RPMI8226 (cell line): ENCODE measurements at regions not wholly inside any gene's neighbourhood (a gene's known extent, or its start where the extent isn't known, plus 50 kb on each side); places are given as distances from the start of the nearest gene placed in this dataset.
"Not testable (repeated sequence)": the region's sequence is repeated elsewhere in the genome, so short reads cannot be mapped to it uniquely, and the experiment has no call there.

ENCODE experiments used
- DNase-seq: peaks from one replicate; pipeline ENCODE4 v3.0.0-alpha.2; 2015

DNA sequence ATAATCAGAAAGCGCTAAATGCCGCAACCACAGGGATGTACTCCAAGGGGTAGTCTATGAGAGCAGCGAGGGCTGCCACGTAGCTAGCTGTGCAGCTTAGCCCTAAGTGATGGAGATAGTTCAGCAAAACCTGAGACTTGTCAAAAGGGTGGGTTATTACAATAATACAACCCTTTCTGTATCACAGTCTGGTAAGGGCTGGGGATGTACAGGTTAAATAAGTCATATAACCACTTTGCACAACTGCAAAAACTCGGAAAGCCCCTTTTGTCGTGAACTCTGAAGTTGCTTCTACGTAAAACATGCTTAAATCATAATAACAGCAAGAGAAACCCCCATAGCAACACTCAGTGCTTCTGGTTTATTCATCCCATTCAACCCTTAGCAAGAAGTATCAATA is 598.8 kb downstream of the SUCLG1 start:
- no peak for DNase-seq

DNA sequence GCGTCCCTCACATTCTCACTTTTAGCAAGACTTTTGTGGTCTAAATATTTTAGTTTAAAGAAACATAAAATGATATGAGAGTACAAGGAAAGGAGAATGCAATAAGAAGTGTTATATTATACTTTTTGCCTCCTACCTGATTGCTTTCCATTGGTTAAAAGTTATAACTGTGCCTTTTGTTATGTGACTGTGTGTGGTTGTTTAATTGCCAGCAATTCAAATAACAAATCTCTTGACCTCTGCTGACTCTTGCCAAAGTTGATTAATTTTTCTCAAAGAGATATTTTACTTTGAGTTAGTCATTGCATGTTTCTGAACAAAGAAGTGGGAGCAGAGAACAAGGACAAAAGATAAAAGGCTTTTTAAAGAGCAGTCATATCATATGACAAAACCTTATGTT is 599.5 kb downstream of the SUCLG1 start:
- no peak for DNase-seq

- no peak for DNase-seq
These were observed 608.0 kb downstream of the SUCLG1 start for GRCh38 chr2:83851066-83851465.

GRCh38 chr2:83850071-83850725 is 608.9 kb downstream of the SUCLG1 start:
- DNase-seq: no peak

DNA sequence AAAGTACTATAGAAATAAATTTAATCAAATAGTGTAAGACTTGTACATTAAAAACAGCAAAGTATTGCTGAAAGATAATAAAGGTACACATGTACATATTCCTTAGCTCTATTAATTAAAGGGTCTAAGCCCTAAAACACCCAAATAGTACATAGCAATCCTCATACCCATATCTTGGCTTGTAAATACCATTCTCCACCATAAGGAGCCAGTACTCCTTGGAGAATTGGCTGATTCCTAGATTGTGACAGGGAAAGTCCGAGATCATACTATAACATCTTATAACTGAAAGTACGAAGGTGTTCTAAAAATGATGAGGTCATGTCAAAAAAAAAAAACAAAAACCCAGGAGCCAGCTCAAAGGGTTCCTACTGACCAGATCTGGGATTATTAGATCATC is 614.6 kb downstream of the SUCLG1 start:
- DNase-seq: no peak

- DNase-seq: no peak
These were observed 616.7 kb downstream of the SUCLG1 start for GRCh38 chr2:83842421-83842820.

- no peak for DNase-seq
These were observed 621.3 kb downstream of the SUCLG1 start for GRCh38 chr2:83837823-83838222.

DNA sequence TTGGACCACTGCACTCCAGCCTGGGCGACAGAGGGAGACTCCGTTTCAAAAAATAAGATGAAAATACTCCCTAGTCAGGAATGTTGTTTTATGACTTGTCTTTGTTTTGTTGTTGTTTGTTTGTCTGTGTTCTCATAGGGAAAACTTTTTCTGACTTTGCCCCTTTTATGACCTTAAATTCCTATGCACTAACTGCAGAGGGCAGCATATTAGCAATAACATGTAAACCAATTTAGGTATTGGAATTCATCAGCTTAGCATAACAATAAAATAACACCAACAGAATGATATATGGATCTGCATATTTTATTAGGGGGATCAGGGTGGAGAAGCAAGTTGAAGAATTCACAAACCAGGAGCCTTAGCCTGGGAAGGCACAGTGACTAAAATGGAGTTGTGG is 631.5 kb downstream of the SUCLG1 start:
- DNase-seq: no peak

DNA sequence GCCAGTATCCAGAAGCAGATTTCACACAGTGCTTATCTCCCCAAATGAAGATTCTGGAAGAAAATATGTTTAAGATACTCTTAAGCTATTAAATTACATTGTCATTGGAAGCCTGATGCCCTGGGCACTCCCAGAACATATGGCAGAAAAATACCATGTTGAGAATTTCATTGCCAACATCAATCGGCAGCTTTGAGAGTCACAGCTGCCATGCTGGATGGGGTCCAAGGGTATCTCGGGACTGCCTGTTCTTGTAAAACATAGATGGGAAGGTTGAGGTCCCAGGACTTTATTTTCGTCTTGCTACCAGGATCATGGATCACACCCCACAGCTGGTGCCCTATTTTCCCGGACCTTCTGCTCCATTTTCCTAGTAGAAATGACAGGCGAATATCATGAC is 632.5 kb downstream of the SUCLG1 start:
- no peak for DNase-seq

DNA sequence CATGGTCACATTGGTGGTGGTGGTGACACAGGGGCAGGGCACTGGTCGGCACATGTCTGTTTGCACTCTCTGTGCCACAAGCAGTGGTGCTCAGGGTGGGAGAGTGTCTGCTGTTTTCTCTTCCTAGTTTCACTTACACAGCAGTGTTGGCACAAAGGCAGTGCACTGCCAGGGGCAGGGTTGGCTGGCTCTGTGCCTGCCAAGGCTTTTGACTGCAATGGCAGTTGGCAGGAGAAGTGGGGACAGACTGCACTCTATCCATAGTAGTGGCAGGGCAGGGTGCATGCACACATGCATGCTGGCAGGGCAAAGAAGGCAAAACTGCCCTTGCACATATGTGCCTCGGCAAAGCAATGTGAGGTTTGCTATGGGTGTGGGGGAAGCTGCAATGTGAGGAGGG is 635.9 kb downstream of the SUCLG1 start:
- no peak for DNase-seq

GRCh38 chr2:83817511-83817910 is 641.6 kb downstream of the SUCLG1 start:
- DNase-seq: peak; percentile 15

DNA sequence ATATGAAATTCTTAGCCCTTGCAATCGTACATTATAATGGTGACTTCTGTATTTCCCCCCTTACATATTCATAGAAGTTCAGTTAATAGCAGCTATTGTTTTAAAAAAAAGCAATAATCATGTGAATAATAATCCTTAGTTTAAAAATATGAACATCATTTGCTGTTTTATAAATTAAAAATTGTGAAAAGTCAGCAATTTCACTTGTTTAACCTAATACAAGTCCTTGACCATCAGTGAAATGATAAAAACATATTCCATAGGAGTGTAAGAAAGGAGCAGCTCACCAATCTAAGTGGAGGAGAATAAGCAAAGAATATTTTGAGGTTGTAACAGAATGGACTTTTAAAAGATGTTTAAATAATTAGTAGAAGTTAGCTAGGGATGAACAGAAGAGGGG is 650.2 kb downstream of the SUCLG1 start:
- no peak for DNase-seq

DNA sequence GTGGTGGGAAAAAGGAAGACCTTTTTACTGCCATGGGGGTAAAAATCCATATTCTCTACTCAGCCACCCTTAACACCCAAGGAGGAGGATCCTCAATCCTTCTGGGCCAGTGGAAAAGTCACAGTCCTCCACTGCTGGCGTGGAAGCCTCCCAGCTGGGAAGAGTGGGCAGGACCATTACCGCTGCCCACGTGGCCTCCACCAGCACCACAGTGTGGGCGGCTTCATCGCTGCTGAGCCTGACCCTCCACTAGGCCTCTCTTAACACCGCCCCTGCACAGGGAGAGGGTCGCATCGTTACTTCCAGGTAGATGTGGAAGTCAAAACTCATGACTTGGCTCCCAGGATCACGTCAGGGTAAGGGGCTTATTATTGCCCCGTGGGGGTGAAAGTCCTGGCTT is 656.5 kb downstream of the SUCLG1 start:
- DNase-seq: no peak

DNA sequence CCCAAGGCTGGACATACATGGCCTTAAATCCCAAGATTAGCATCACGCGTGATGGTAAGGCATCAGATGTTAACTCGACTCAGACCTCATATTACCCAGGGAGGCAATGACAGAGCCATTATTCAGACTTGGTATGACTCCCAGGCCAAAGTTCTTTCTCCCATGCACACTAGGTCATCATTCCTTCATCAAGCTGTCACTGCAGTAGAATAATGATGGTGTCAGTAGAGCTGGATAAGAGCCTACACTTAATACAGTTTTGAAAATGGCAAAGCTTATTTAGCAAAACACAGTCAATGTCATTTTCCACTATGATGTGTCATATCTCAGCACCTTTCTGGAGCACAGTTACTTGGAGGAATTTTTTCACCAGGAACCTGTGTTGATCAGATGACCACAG is 663.3 kb downstream of the SUCLG1 start:
- DNase-seq: no peak

DNA sequence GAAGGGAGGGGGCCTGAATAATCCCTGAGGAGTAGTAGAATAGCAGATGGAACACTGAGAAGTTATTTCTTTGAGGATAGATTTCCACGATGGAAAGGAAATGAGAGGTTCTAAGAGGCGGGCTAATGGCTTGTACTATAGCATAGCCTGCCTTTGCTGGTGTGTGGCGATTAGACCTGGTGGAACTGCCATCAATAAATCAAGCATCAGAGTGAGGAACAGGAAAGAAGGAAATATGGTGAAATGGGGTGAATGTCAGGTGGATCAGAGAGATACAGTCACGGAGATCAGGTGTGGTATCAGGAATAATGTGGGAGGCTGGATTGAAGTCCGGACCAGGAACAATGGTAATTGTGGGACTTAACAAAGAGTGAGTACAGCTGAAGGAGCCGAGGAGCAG is 668.6 kb downstream of the SUCLG1 start:
- DNase-seq: not testable (repeated sequence)

GRCh38 chr2:83789674-83790073 is 669.4 kb downstream of the SUCLG1 start:
- not testable (repeated sequence) for DNase-seq

DNA sequence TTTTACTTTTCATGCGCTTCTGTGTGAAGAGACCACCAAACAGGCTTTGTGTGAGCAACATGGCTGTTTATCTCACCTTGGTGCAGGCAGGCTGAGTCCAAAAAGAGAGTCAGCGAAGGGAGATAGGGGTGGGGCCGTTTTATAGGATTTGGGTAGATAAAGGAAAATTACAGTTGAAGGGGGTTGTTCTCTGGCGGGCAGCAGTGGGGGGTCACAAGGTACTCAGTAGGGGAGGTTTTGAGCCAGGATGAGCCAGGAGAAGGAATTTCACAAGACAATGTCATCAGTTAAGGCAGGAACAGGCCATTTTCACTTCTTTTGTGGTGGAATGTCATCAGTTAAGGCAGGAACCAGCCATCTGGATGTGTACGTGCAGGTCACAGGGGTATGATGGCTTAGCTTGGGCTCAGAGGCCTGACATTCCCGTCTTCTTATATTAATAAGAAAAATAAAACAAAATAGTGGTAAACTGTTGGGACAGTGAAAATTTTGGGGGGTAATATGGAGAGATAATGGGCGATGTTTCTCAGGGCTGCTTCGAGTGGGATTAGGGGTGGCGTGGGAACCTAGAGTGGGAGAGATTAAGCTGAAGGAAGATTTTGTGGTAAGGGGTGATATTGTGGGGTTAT is 670.0 kb downstream of the SUCLG1 start:
- DNase-seq: not testable (repeated sequence)

GRCh38 chr2:83787189-83787588 is 671.9 kb downstream of the SUCLG1 start:
- no peak for DNase-seq

DNA sequence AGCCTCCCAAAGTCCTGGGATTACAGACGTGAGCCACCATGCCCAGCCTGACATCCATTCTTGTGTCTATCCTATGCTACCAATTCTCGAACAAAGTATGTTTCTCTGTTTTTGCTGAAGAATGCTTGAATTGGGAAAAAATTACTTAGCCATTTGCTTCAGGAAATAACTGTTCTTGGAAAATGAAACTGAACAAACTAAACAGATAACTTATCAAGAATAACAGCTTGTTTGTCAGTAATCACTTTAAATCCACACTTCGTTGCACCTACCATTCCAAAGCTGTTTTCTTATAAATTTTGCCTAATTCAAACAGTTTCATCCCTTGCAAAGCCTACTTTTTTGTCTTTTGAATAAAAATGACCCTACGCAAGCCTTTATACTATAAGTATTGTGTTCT is 672.9 kb downstream of the SUCLG1 start:
- DNase-seq: no peak

DNA sequence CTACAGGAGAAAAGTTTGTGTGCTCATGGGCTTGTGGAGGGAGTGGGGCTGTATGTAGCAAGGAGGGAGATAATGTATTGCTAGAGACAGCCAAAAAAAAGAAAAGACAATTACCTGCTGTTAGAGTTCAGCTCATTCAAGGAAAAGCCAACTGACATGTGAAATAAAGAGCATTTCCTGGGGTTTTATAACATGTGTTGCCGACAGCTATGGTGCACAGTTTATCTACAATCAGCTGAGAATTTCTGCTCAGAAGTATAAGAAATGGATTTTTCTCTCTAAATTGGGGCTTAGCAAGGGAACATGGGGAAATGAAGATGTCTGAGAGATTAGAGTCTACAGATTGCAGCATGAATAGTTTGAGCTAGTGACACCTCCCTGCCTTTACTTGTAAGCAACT is 674.1 kb downstream of the SUCLG1 start:
- DNase-seq: no peak

DNA sequence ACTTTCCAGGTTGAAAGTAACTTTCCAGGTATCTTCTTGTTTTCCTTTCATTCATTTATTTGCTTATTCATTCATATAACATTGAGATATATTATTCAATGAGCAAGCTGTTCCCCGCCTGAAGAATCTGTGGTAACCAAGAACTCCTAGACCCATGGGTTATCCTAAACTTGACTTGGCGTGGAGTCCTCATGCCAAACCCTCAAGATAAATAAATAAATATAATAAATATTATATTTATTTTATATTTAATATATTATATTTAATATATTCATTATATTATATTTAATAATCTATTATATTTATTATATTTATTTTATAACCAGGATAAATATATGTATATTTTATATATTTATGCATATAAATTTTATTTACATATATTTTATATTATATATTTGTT is 674.8 kb downstream of the SUCLG1 start:
- DNase-seq: no peak

DNA sequence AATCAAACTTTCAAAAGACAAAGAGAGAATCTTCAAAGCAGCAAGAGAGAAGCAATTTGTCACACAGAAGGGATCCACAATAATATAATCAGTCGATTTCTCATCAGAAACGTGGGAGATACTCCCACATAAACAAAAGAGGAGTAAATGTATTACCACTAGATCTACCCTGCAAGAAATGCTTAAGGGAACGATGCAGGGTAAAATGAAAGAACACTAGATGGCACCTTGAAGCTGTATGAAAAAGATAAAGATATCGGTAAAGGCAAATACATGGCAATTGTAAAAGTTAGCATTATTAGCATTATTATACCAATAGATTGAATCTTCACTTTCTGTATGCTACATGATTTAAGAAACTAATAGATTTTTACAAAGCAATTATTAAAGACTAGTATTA is 677.0 kb downstream of the SUCLG1 start:
- DNase-seq: no peak

- no peak for DNase-seq
These were observed 694.6 kb downstream of the SUCLG1 start for GRCh38 chr2:83764447-83765005.

DNA sequence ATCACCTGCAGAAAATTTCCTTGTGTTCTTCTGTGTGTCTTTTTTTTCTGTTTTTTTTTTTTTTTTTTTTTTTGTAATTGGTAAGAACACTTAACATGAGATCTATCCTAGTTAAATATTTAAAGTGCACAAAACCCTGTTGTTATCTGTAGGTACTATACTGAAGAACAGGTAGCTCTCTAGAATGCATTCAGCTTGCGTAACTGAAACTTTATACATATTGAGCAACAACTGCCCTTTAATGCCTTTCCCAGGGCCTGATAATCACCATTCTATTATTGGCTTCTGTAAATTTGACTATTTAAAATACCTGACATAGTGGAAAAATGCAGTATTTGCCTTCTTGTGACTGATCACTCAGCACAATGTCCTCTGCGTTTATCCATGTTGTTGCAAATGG is 701.8 kb downstream of the SUCLG1 start:
- no peak for DNase-seq

DNA sequence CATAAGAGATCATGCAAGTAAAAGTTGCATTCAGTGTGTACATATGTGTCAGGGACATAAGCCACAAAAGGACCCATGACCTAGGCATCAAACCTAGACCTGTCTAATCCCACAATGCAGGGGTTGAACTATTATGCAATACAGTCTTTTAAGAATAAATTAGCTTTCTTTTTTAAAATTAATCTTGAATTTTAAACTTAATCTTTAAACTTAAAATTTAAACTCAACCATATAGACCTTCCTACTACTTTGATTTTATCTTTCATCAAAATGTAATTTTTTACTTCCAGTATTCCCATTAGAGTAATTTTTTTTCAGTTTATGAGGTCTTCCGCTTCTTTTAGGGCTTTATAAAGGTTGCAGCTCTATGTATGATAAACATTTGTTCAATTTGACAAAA is 702.9 kb downstream of the SUCLG1 start:
- DNase-seq: no peak
